Testis (tissue), 2 donors: ENCODE measurements at regions not wholly inside any gene's neighbourhood (a gene's known extent, or its start where the extent isn't known, plus 50 kb on each side); places are given as distances from the start of the nearest gene placed in this dataset.

Experiments
- POLR2A ChIP-seq: fragments of 450-650 bp; IDR thresholded peaks from one replicate; pipeline ENCODE4 v1.6.1; 2017; ENCODE audit warnings: antibody characterized with exemption, mild to moderate bottlenecking, moderate library complexity
- TF ChIP-seq, protein P1 (sequence below), 3 experiments: fragments of 450-650 bp in 2 of 3; fragments of 200-600 bp in 1 of 3; sonication (generic) in 1 of 3; IDR thresholded peaks; one replicate each; pipeline ENCODE4 v1.5.1; 2016 to 2019; ENCODE audit warnings: antibody characterized with exemption in 3 of 3, mild to moderate bottlenecking in 2 of 3, moderate library complexity in 1 of 3

DNA sequence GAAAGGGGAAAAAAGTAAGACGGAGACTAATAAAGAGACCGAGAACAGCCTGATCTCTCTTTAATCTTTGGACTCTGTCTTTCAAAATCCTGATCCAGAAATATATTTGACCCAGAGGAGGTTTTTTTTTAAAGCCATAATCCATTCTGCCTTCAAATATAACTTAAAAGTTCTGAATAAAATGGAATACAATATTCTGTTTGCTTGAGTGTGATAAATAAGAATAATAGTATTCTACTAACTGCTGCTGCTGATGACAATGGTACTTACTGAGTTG is 1196.0 kb downstream of the GALC start:
- TF ChIP-seq, protein P1, sequence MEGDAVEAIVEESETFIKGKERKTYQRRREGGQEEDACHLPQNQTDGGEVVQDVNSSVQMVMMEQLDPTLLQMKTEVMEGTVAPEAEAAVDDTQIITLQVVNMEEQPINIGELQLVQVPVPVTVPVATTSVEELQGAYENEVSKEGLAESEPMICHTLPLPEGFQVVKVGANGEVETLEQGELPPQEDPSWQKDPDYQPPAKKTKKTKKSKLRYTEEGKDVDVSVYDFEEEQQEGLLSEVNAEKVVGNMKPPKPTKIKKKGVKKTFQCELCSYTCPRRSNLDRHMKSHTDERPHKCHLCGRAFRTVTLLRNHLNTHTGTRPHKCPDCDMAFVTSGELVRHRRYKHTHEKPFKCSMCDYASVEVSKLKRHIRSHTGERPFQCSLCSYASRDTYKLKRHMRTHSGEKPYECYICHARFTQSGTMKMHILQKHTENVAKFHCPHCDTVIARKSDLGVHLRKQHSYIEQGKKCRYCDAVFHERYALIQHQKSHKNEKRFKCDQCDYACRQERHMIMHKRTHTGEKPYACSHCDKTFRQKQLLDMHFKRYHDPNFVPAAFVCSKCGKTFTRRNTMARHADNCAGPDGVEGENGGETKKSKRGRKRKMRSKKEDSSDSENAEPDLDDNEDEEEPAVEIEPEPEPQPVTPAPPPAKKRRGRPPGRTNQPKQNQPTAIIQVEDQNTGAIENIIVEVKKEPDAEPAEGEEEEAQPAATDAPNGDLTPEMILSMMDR (IDR thresholded peaks at IDR 0.05), result no peak
- no peak for TF ChIP-seq POLR2A
